ENCODE measurements at regions not wholly inside any gene's neighbourhood (a gene's known extent, or its start where the extent isn't known, plus 50 kb on each side); places are given as distances from the start of the nearest gene placed in this dataset.

DNA sequence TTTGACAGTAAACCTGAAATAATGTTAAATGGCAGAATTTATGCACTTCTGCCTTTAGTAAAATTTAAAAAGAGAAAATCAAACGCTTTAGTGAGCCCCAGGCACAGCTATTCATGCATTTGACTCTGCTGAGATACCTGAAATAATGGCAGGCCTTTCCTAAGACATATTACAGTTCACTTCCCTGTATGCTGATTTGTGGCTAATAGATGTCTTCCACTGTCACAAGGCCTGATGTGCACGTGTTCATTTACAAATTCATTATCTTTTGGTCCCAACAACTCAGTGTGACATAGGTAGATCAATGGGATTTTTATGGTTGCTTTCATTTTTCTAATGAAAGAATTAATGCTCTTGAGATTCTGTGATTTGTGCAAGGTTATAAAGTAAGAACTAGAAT, 449.7 kb upstream of the RGS17 start:
- no peak overlapping the region for H2BK15ac ChIP-seq (ENCODE audit: low read depth, low read length)
- H2AK9ac ChIP-seq (replicated peaks; ENCODE audit: low read depth, low read length, poor library complexity): no peak overlapping the region
- H3K9me3 ChIP-seq (ENCODE audit: control insufficient read depth, insufficient read depth, low read length): no peaks in the 10 kb centered on the region
- no peak overlapping the region for H3K18ac ChIP-seq (ENCODE audit: low read depth, low read length)
- no peaks in the 10 kb centered on the region for H3K4me1 ChIP-seq (ENCODE audit: control insufficient read depth, insufficient read depth, low read length)
- no peak overlapping the region for H3K4me2 ChIP-seq (ENCODE audit: low read depth, low read length)
- H3K27me3 ChIP-seq (ENCODE audit: control insufficient read depth, insufficient read depth, low read length): no peaks in the 10 kb centered on the region
- no peaks in the 10 kb centered on the region for H3K36me3 ChIP-seq (ENCODE audit: control insufficient read depth, insufficient read depth, low read length)
- intact Hi-C loops (cut with micrococcal nuclease): no loop called here
- ChIA-PET CTCF (no interaction called here), POLR2A (ENCODE audit: unreplicated experiment) (interaction anchor here (0.6 kb wide), 1 partner anchor 388 kb away, joined by 4 read pairs; no protein-coding TSS in a partner anchor)
- no CpG with 5 or more reads among the region's 2 CpGs for WGBS, 2 experiments (ENCODE audit: extremely low coverage in 2 of 2, insufficient read length in 1 of 2)
- no peak overlapping the region for H2BK120ac ChIP-seq (ENCODE audit: low read depth, low read length)
- H3K27ac ChIP-seq (ENCODE audit: insufficient read depth, low read length): no peak overlapping the region
- no peak overlapping the region for H2BK5ac ChIP-seq (ENCODE audit: low read depth, low read length, poor library complexity, severe bottlenecking)
- BruUV-seq (replicated peaks): no TSS peak
- ATAC-seq (ENCODE audit: low read depth) (no peak), DNase-seq (no peak)
- no peak overlapping the region for H2AK5ac ChIP-seq (ENCODE audit: low read depth, low read length)
- no peak overlapping the region for H4K5ac ChIP-seq (ENCODE audit: low read depth, low read length)
- no peak overlapping the region for H3K4me3 ChIP-seq (ENCODE audit: insufficient read depth, low read depth, low read length)
- H4K20me1 ChIP-seq (ENCODE audit: insufficient read depth, low read length): no peaks in the 10 kb centered on the region
- no peak overlapping the region for H2BK20ac ChIP-seq (ENCODE audit: low read depth, low read length)
- no peak overlapping the region for H3K9ac ChIP-seq (ENCODE audit: low read depth, low read length)
- TF ChIP-seq MAFK (IDR thresholded peaks at IDR 0.05; ENCODE audit: low read depth, low read length) (no peak), RAD21 (IDR thresholded peaks at IDR 0.05; ENCODE audit: low read length) (no peak), CEBPB (IDR thresholded peaks at IDR 0.05; ENCODE audit: low read depth, low read length) (no peak), CHD1 (IDR thresholded peaks at IDR 0.05; ENCODE audit: low read depth, low read length) (no peak), SMC3 (IDR thresholded peaks at IDR 0.05; ENCODE audit: low read depth, low read length) (no peak), RFX5 (IDR thresholded peaks at IDR 0.05; ENCODE audit: low read depth, low read length) (no peak), MXI1 (IDR thresholded peaks at IDR 0.05; ENCODE audit: borderline replicate concordance, low read depth, low read length) (no peak), NFE2L2 (IDR thresholded peaks at IDR 0.05; ENCODE audit: low read depth, low read length) (no peak), POLR2A (IDR thresholded peaks at IDR 0.05; ENCODE audit: low read depth, low read length) (no peak), MAZ (IDR thresholded peaks at IDR 0.05; ENCODE audit: borderline replicate concordance, low read depth, low read length) (no peak), RCOR1 (IDR thresholded peaks at IDR 0.05; ENCODE audit: insufficient replicate concordance, low read length) (no peak), FOS (IDR thresholded peaks at IDR 0.05; ENCODE audit: low read depth, low read length) (no peak), BHLHE40 (IDR thresholded peaks at IDR 0.05; ENCODE audit: low read depth, low read length) (no peak)
- TF ChIP-seq, protein P1, sequence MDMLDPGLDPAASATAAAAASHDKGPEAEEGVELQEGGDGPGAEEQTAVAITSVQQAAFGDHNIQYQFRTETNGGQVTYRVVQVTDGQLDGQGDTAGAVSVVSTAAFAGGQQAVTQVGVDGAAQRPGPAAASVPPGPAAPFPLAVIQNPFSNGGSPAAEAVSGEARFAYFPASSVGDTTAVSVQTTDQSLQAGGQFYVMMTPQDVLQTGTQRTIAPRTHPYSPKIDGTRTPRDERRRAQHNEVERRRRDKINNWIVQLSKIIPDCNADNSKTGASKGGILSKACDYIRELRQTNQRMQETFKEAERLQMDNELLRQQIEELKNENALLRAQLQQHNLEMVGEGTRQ (IDR thresholded peaks at IDR 0.05; ENCODE audit: low read depth, low read length): no peak
- TF ChIP-seq, protein P2, sequence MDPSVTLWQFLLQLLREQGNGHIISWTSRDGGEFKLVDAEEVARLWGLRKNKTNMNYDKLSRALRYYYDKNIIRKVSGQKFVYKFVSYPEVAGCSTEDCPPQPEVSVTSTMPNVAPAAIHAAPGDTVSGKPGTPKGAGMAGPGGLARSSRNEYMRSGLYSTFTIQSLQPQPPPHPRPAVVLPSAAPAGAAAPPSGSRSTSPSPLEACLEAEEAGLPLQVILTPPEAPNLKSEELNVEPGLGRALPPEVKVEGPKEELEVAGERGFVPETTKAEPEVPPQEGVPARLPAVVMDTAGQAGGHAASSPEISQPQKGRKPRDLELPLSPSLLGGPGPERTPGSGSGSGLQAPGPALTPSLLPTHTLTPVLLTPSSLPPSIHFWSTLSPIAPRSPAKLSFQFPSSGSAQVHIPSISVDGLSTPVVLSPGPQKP (IDR thresholded peaks at IDR 0.05; ENCODE audit: borderline replicate concordance, low read depth, low read length): no peak
- TF ChIP-seq, protein P3, sequence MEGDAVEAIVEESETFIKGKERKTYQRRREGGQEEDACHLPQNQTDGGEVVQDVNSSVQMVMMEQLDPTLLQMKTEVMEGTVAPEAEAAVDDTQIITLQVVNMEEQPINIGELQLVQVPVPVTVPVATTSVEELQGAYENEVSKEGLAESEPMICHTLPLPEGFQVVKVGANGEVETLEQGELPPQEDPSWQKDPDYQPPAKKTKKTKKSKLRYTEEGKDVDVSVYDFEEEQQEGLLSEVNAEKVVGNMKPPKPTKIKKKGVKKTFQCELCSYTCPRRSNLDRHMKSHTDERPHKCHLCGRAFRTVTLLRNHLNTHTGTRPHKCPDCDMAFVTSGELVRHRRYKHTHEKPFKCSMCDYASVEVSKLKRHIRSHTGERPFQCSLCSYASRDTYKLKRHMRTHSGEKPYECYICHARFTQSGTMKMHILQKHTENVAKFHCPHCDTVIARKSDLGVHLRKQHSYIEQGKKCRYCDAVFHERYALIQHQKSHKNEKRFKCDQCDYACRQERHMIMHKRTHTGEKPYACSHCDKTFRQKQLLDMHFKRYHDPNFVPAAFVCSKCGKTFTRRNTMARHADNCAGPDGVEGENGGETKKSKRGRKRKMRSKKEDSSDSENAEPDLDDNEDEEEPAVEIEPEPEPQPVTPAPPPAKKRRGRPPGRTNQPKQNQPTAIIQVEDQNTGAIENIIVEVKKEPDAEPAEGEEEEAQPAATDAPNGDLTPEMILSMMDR (conservative IDR thresholded peaks at IDR 0.05; ENCODE audit: low read depth, low read length): no peak
- H4K8ac ChIP-seq (ENCODE audit: low read depth in 2 of 2, low read length in 2 of 2): no peak overlapping the region
- no peak overlapping the region for H2AFZ ChIP-seq (replicated peaks; ENCODE audit: low read length, poor library complexity)
- no peak overlapping the region for H4K91ac ChIP-seq (ENCODE audit: insufficient read depth, low read depth, low read length)
- in situ Hi-C loops (cut with MboI; ENCODE audit: low sequenced_read_pairs): no loop called here
- dilution Hi-C loops (cut with HindIII; ENCODE audit: low sequenced_read_pairs, unreplicated experiment): no loop called here
- H3K14ac ChIP-seq (replicated peaks; ENCODE audit: low read depth, low read length): no peak overlapping the region
- no peaks in the 10 kb centered on the region for H3K9me1 ChIP-seq (ENCODE audit: insufficient read depth, low read length)
- no peak overlapping the region for H3K23ac ChIP-seq (ENCODE audit: low read depth, low read length)
- no peak overlapping the region for H3K56ac ChIP-seq (ENCODE audit: extremely low read depth, insufficient read depth, low read length)
- H3K79me1 ChIP-seq (ENCODE audit: low read depth in 1 of 2, low read length in 2 of 2): no peaks in the 10 kb centered on the region
- no peak overlapping the region for H3K4ac ChIP-seq (ENCODE audit: low read depth, low read length)
